ENCODE measurements at regions not wholly inside any gene's neighbourhood (a gene's known extent, or its start where the extent isn't known, plus 50 kb on each side); places are given as distances from the start of the nearest gene placed in this dataset.

DNA sequence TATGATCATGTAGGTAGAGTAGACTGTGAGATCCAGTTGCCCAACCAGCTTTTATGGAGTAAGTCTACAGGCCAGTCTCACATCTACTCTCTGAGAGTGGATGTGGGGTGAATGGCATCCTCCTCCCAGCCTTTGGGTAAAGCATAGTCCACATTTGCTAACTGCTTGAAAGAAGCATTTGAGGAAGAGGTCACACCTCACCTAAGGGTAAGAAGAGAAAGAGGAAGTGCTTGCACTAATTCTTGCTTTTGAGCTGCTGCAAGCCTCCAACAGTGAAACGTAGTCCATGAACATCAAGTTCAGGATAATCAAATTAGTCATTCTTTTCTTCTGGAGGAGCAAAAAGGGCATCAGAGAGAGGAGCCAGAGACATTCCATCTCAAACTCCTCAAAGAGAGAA is 93.9 kb upstream of the AGR3 start:
- TF ChIP-seq, protein P1, sequence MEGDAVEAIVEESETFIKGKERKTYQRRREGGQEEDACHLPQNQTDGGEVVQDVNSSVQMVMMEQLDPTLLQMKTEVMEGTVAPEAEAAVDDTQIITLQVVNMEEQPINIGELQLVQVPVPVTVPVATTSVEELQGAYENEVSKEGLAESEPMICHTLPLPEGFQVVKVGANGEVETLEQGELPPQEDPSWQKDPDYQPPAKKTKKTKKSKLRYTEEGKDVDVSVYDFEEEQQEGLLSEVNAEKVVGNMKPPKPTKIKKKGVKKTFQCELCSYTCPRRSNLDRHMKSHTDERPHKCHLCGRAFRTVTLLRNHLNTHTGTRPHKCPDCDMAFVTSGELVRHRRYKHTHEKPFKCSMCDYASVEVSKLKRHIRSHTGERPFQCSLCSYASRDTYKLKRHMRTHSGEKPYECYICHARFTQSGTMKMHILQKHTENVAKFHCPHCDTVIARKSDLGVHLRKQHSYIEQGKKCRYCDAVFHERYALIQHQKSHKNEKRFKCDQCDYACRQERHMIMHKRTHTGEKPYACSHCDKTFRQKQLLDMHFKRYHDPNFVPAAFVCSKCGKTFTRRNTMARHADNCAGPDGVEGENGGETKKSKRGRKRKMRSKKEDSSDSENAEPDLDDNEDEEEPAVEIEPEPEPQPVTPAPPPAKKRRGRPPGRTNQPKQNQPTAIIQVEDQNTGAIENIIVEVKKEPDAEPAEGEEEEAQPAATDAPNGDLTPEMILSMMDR (IDR thresholded peaks at IDR 0.05 in 2 of 3, conservative IDR thresholded peaks at IDR 0.05 in 1 of 3; ENCODE audit: borderline replicate concordance in 1 of 3, insufficient read depth in 1 of 3, low read depth in 2 of 3, low read length in 2 of 3): no peak
- TF ChIP-seq, protein P2, sequence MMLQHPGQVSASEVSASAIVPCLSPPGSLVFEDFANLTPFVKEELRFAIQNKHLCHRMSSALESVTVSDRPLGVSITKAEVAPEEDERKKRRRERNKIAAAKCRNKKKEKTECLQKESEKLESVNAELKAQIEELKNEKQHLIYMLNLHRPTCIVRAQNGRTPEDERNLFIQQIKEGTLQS (IDR thresholded peaks at IDR 0.05): no peak
- TF ChIP-seq EZH2phosphoT487 (IDR thresholded peaks at IDR 0.05; ENCODE audit: borderline replicate concordance) (no peak), YY1 (IDR thresholded peaks at IDR 0.05; ENCODE audit: extremely low read depth, insufficient replicate concordance, low read depth, low read length) (no peak), POLR2A (IDR thresholded peaks at IDR 0.05; ENCODE audit: borderline replicate concordance, extremely low read depth, insufficient read depth, insufficient read length) (no peak), POLR2AphosphoS5 (IDR thresholded peaks at IDR 0.05; ENCODE audit: low read depth, low read length) (no peak), EZH2 (IDR thresholded peaks at IDR 0.05) (no peak), SP1 (IDR thresholded peaks at IDR 0.05; ENCODE audit: low read depth) (no peak), CEBPB (IDR thresholded peaks at IDR 0.05; ENCODE audit: low read depth) (no peak), TCF7L2 (IDR thresholded peaks at IDR 0.05; ENCODE audit: borderline replicate concordance, extremely low read depth, insufficient read depth, insufficient read length) (no peak), EGR1 (IDR thresholded peaks at IDR 0.05; ENCODE audit: low read depth) (no peak)
- TF ChIP-seq, protein P3, sequence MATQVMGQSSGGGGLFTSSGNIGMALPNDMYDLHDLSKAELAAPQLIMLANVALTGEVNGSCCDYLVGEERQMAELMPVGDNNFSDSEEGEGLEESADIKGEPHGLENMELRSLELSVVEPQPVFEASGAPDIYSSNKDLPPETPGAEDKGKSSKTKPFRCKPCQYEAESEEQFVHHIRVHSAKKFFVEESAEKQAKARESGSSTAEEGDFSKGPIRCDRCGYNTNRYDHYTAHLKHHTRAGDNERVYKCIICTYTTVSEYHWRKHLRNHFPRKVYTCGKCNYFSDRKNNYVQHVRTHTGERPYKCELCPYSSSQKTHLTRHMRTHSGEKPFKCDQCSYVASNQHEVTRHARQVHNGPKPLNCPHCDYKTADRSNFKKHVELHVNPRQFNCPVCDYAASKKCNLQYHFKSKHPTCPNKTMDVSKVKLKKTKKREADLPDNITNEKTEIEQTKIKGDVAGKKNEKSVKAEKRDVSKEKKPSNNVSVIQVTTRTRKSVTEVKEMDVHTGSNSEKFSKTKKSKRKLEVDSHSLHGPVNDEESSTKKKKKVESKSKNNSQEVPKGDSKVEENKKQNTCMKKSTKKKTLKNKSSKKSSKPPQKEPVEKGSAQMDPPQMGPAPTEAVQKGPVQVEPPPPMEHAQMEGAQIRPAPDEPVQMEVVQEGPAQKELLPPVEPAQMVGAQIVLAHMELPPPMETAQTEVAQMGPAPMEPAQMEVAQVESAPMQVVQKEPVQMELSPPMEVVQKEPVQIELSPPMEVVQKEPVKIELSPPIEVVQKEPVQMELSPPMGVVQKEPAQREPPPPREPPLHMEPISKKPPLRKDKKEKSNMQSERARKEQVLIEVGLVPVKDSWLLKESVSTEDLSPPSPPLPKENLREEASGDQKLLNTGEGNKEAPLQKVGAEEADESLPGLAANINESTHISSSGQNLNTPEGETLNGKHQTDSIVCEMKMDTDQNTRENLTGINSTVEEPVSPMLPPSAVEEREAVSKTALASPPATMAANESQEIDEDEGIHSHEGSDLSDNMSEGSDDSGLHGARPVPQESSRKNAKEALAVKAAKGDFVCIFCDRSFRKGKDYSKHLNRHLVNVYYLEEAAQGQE (IDR thresholded peaks at IDR 0.05; ENCODE audit: low read depth): no peak
- TF ChIP-seq, protein P4, sequence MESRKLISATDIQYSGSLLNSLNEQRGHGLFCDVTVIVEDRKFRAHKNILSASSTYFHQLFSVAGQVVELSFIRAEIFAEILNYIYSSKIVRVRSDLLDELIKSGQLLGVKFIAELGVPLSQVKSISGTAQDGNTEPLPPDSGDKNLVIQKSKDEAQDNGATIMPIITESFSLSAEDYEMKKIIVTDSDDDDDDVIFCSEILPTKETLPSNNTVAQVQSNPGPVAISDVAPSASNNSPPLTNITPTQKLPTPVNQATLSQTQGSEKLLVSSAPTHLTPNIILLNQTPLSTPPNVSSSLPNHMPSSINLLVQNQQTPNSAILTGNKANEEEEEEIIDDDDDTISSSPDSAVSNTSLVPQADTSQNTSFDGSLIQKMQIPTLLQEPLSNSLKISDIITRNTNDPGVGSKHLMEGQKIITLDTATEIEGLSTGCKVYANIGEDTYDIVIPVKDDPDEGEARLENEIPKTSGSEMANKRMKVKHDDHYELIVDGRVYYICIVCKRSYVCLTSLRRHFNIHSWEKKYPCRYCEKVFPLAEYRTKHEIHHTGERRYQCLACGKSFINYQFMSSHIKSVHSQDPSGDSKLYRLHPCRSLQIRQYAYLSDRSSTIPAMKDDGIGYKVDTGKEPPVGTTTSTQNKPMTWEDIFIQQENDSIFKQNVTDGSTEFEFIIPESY (IDR thresholded peaks at IDR 0.05; ENCODE audit: extremely low read depth, insufficient replicate concordance, low read length): no peak

Data from HCT116 (cell line).